ENCODE measurements at regions not wholly inside any gene's neighbourhood (a gene's known extent, or its start where the extent isn't known, plus 50 kb on each side); places are given as distances from the start of the nearest gene placed in this dataset.
"Not testable (repeated sequence)": the region's sequence is repeated elsewhere in the genome, so short reads cannot be mapped to it uniquely, and the experiment has no call there.

DNA sequence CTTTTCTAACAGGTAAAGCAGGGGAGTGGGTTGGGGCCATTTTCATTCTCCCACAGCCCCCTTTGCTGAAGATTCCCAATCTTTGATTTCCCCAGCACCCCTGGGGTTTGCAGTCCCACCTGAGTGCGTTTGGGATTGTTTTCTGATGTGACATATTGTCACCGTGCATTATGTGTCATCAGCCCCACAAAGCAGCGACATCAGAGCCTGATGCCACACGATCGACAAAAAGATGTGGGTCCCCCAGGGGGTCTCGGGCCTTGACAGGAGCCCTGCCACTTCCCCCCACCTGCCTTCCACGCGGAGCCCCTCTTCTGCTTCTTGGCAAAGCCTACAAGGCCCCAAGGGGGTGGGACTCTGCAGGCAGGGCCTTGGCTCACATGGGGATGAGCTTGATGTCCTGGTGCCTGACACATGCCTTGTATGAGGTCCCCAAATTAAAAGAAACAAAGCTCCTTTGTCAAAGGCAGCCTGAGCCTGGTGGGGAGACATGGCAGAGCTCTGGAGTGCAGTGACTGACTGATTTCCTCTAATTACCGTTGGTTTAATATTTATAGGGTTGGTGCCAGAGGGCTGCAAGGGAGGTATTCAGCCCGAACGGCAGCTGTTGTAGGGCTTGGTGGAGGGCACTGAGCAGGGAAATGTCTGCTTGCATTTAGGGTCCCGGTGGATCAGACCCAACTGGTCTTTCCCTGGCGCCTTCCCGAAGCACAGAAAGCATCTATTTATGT is 149.2 kb downstream of the MIAT start:
- no peak for DNase-seq (ENCODE audit: low read depth)

- no peak for DNase-seq (ENCODE audit: low read depth)
Observed at GRCh38 chr22:26811647-26811992, 154.2 kb downstream of the MIAT start.

- no peak for DNase-seq (ENCODE audit: low read depth)
Observed at GRCh38 chr22:26812731-26813130, 155.3 kb downstream of the MIAT start.

DNA sequence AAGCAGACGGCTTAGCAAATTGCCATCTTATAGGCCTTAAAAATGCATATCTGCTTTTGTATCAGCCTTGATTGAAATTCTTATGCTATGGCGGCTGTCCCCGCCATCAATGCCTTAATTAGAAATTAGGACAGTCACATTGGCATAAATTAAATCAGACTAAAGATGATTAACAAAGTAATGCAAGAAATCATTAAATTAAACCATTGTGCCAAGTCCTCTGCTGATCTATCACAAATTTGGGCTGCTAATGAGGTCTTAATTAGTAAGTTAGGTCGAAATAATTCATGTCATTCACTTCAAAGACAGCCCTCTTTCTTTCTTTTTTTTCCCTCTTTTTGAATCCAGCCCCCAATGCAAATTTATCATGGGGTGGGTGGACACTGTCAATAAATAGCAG is 159.3 kb downstream of the MIAT start:
- no peak for DNase-seq (ENCODE audit: low read depth)

DNA sequence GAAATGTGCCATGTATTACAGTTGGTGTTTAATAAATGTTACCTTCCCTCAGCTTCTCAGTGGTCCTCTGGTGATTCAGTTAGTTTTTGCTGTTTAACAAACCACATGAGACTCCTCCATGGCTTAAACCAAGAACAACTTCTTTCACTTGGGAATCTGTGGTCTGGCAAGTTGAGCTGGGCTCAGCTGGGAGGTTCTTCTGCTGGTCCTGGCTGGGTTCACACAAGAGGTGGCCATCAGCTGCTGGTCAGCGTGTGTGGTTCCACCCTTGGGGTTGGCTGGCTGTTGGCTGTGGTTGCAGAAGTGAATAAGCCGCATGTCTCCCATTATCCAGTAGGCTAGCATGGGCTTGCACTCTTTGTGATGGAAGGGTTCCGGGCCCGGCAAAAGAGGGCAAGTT is 160.5 kb downstream of the MIAT start:
- DNase-seq (ENCODE audit: low read depth): no peak

DNA sequence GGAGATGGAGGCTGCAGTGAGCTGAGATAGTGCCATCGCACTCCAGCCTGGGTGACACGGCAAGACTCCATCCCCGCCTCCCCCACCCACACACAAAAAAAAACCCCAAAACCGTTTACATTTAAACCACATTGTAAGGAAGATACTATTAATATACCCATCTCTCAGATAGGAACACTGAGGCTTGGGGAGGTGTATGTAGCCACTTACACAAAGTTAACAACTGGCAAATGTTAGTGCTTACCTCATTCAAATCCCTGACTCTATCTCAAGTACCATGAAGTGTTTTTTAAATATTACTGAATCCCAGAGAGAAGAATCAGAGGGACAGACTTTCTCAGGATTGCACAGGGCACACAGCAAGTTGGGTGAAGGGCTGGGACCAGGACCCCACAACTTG is 164.5 kb downstream of the MIAT start:
- no peak for DNase-seq (ENCODE audit: low read depth)

DNA sequence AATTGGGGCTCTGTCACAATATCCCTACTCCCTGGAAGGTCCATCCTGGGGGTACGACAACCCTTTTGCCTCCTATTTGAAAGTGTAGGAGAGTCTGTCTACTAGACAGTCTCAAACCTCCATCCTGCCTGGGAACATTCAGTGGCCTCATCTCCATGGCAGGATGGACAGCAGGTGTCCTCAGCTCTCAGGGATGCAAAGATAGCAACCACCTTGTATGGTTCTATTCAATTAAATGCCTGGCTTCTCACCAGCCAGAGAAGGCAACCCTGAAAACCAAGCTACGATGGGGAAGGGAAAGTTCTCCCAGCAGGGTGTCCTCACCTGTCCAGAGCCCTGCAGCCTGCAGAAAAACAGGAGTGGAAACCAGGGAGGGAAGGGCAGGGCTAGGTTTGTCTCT is 164.9 kb downstream of the MIAT start:
- no peak for DNase-seq (ENCODE audit: low read depth)

GRCh38 chr22:26823966-26824365 is 166.6 kb downstream of the MIAT start:
- DNase-seq (ENCODE audit: low read depth): no peak

DNA sequence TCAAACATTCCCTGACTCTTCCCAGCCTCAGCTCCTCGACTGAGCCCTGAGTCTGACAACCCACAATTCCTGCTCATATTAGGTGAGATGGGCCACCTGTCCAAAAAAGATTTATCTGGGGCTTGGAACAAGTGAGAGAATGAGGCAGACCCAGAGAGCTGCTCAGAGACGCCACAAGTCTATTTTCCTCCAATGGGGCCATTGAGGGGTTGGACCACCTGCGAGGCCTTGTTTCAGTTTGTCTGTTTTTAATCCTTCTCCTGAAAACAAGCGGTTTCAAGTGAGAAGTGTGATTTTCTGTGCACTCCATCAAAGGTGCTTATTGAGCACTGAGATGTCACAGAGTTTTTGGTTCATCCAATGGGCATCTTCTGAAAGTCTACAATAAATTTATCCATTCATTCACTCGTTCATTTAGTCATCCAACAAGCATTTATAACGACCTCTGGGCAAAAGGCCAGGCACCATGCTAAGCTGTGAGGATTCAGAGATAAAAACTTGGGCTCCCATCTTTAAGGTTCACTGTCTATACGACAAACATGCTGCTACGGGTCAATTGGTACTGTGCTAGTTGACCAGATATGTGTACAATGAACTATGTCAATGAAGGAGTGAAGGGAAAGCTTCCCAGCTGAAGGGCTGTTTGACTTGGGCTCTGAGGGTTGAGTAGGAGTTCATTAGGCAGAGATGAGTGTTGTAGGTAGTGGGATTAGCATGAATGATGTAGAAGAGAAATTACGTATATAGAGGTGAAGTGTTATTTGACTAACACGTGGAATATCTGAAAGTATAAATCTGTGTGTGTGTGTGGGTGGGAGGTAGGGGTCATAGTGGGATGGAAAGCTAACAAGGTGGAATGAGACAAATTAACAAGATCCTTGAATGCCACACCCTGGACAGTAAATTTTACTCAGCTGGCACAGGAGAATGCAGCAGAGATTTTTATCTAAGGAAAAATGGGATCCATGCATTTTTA is 168.9 kb downstream of the MIAT start:
- DNase-seq (ENCODE audit: low read depth): no peak

DNA sequence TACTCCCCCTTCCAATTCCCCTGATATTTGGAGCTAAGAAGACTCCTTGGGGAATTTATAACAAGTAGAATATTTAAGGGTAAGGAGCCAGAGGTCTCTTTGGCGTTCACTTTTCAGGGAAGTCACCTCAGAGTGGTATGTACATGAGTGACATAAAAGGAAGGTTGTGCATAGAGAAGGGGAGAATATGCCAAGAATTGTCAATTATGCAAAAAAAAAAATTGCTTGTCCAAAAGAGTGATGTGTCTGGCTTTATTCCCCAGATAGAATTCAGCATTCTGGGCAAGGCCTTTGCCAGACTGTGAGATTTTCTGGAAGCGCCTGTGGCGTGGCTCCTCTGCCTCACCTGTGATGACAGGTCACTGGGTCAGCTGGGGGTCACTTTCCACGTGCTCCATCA is 170.2 kb downstream of the MIAT start:
- no peak for DNase-seq (ENCODE audit: low read depth)

DNA sequence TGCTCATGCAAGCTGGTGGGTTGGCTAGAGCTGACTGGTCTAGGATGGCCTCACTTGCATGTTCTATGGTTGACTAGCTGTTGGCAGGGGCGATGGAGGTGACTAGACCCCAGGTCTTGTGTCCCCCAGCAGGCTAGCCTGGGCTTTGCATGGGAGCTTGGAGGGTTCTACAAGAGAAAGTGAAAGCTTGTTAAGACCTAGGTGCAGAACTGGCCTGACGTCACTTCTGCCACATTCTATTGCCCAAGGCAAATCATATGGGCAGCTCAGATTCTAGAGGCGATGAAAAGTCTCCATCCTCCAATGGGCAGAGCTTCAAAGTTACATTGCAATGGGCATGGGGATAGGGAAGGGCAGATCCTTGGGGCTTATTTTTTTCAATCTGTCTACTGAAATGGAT is 170.9 kb downstream of the MIAT start:
- no peak for DNase-seq (ENCODE audit: low read depth)

DNA sequence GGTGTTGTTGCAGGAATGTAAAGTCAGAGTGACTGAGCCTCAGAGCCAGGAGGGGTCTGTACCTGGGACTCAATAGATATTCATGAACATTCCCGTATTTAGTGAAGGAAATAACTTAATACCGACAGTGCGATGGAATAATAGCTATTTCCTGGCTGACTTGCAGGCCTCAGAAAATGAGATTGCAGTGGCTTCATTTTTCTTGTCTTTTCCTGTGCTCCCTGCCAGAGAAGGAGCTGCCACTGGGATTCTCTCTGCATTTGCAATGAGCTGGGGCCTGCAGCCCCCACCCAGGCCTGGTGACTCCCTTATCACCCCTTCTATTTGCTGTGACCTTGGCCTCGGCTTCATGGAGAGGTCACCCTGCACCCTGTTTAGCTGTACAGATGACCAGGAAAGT is 173.4 kb downstream of the MIAT start:
- no peak for DNase-seq (ENCODE audit: low read depth)

DNA sequence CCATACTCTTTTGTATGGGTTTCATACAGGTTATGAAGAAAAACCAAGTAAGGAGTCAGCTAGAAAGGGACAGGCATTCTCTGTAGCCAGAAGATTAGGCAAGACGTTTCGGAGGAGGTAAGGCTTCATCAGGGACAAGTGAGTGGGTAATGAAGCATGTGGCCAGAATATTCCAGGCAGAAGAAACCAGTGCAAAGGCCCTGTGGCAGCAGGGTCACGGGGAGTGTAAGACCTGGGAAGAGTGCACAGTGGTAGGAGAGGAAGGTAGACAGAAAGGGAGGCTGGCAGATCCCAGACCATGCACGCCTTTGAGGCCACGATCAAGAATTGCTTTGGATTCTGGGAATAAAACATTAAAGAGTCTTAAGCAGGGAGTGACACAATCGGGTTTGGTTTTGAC is 177.6 kb downstream of the MIAT start:
- no peak for DNase-seq (ENCODE audit: low read depth)

GRCh38 chr22:26835929-26836528 is 178.6 kb downstream of the MIAT start:
- DNase-seq (ENCODE audit: low read depth): peak; percentile 24

DNA sequence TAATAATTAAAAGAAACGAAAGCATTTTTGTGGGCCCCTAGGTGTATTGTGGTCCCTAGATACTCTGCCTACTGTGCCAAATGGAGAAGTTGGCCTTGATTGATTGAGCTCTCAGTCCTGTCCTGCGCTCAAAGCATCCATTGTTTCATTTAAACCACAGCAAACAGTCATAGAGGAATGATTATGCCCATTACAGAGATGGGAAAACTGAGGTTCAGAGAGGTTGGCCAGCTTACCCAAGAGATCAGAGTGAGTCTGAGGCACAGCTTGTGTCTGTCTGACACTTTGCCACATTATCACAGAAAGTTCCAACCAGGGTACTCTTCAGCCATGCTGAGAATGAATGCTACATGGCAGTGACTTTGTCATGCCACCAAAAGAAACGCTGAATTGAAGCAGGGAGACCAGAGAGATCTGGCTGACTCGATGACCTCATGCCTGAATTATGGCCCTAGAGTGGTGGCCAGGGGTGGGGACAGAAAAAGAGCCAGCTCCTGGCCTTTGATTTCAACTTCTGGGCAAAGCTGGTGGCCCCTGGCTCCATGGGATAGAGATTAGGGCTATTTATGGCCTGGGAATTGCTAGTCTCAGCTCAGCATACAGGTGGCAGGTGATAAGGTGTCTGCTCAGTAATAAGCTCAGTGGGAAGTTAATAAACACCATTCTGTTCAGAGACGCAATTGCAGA is 180.5 kb downstream of the MIAT start:
- no peak for DNase-seq (ENCODE audit: low read depth)

- DNase-seq (ENCODE audit: low read depth): no peak
Observed at GRCh38 chr22:26838471-26838825, 181.1 kb downstream of the MIAT start.

GRCh38 chr22:26839216-26839615 is 181.8 kb downstream of the MIAT start:
- no peak for DNase-seq (ENCODE audit: low read depth)

DNA sequence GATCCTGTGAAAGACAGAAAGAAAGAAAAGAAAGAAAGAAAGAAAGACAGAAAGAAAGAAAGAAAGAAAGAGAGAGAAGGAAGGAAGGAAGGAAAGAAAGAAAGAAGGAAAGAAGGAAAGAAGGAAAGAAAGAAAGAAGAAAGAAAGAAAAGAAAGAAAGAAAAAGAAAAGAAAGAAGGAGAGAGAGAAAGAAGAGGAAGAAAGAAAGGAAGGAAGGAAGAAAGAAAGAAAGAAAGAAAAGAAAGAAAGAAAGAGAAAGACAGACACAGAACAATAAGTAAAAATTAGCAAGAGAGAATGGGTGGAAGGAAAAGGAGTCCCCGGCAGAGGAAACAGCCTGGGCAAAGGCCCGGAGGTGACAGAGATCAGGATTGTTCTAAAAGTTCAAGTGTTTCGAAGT is 183.4 kb downstream of the MIAT start:
- not testable (repeated sequence) for DNase-seq (ENCODE audit: low read depth)

GRCh38 chr22:26842103-26842502 is 184.7 kb downstream of the MIAT start:
- DNase-seq (ENCODE audit: low read depth): no peak

- no peak for DNase-seq (ENCODE audit: low read depth)
Observed at GRCh38 chr22:26845021-26845743, 187.8 kb downstream of the MIAT start.

- DNase-seq (ENCODE audit: low read depth): no peak
Observed at GRCh38 chr22:26846076-26846475, 188.7 kb downstream of the MIAT start.

DNA sequence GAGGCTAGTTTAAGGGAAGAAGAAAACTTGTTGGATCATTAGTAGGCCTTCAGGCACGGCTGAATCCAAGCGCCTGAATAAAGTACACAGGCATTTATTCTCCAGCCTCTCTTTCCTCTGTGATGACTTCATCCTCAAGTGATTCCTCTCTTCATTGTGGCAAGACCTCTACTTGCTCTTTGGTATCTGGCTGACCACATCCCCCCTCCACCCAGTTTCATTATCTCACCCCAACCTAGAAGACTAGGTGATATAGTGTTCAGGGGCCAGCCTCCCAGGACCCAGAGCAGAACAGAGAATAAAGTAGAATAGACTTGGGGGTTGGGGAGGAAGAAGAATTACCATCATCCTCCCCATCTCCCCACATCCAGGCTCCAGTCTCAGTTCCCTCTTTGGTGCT is 189.3 kb downstream of the MIAT start:
- DNase-seq (ENCODE audit: low read depth): no peak

Measured in stimulated activated CD8-positive, alpha-beta memory T cell treated with anti-CD3 and anti-CD28 coated beads, Interleukin-7, amount 100 ng/mL, for 24 hours (primary cell).